ENCODE measurements at regions not wholly inside any gene's neighbourhood (a gene's known extent, or its start where the extent isn't known, plus 50 kb on each side); places are given as distances from the start of the nearest gene placed in this dataset.
"Not testable (repeated sequence)": the region's sequence is repeated elsewhere in the genome, so short reads cannot be mapped to it uniquely, and the experiment has no call there.

GRCh38 chr12:13436696-13437391 lies 240.3 kb downstream of the EMP1 start:
- no peak for DNase-seq (ENCODE audit: low read depth, low spot score)
- no peak overlapping the region for H3K4me3 ChIP-seq (ENCODE audit: low read length)

GRCh38 chr12:13436182-13436581 lies 239.7 kb downstream of the EMP1 start:
- no peak overlapping the region for H3K4me3 ChIP-seq (ENCODE audit: low read length)

GRCh38 chr12:13435235-13435933 lies 238.9 kb downstream of the EMP1 start:
- no peak for DNase-seq (ENCODE audit: low read depth, low spot score)
- H3K4me3 ChIP-seq (ENCODE audit: low read length) = no peak overlapping the region

More at GRCh38 chr12:13436182-13436581, 239.7 kb downstream of the EMP1 start:
- no peak for DNase-seq (ENCODE audit: low read depth, low spot score)

GRCh38 chr12:13433768-13434167 lies 237.2 kb downstream of the EMP1 start:
- DNase-seq (ENCODE audit: low read depth, low spot score) = no peak
- H3K4me3 ChIP-seq (ENCODE audit: low read length) = no peak overlapping the region

- H3K4me3 ChIP-seq (ENCODE audit: low read length) = no peak overlapping the region
- DNase-seq (ENCODE audit: low read depth, low spot score) = no peak
Observed at GRCh38 chr12:13431041-13431440, 234.5 kb downstream of the EMP1 start.

GRCh38 chr12:13428538-13429265 lies 232.2 kb downstream of the EMP1 start:
- no peak for DNase-seq (ENCODE audit: low read depth, low spot score)
- H3K4me3 ChIP-seq (ENCODE audit: low read length) = no peak overlapping the region

- no peak overlapping the region for H3K4me3 ChIP-seq (ENCODE audit: low read length)
- DNase-seq (ENCODE audit: low read depth, low spot score) = no peak
Observed at GRCh38 chr12:13425766-13426165, 229.2 kb downstream of the EMP1 start.

- no peak for DNase-seq (ENCODE audit: low read depth, low spot score)
- H3K4me3 ChIP-seq (ENCODE audit: low read length) = no peak overlapping the region
Observed at GRCh38 chr12:13422291-13422690, 225.8 kb downstream of the EMP1 start.

- no peak for DNase-seq (ENCODE audit: low read depth, low spot score)
- no peak overlapping the region for H3K4me3 ChIP-seq (ENCODE audit: low read length)
Observed at GRCh38 chr12:13417516-13417915, 221.0 kb downstream of the EMP1 start.

GRCh38 chr12:13411287-13411686 lies 214.8 kb downstream of the EMP1 start:
- no peak for DNase-seq (ENCODE audit: low read depth, low spot score)
- H3K4me3 ChIP-seq (ENCODE audit: low read length) = no peak overlapping the region

GRCh38 chr12:13405961-13406703 lies 209.6 kb downstream of the EMP1 start:
- H3K4me3 ChIP-seq (ENCODE audit: low read length) = no peak overlapping the region
- DNase-seq (ENCODE audit: low read depth, low spot score) = no peak

- no peak overlapping the region for H3K4me3 ChIP-seq (ENCODE audit: low read length)
- no peak for DNase-seq (ENCODE audit: low read depth, low spot score)
Observed at GRCh38 chr12:13404631-13405473, 208.3 kb downstream of the EMP1 start.

- no peak overlapping the region for H3K4me3 ChIP-seq (ENCODE audit: low read length)
- DNase-seq (ENCODE audit: low read depth, low spot score) = no peak
Observed at GRCh38 chr12:13404111-13404628, 207.6 kb downstream of the EMP1 start.

GRCh38 chr12:13391375-13391774 lies 194.8 kb downstream of the EMP1 start:
- H3K4me3 ChIP-seq (ENCODE audit: low read length); DNase-seq (ENCODE audit: low read depth, low spot score): not testable (repeated sequence)

- DNase-seq (ENCODE audit: low read depth, low spot score) = no peak
- H3K4me3 ChIP-seq (ENCODE audit: low read length) = no peak overlapping the region
Observed at GRCh38 chr12:13390918-13391317, 194.4 kb downstream of the EMP1 start.

- DNase-seq (ENCODE audit: low read depth, low spot score) = no peak
Observed at GRCh38 chr12:13390381-13390861, 193.9 kb downstream of the EMP1 start.

GRCh38 chr12:13387101-13387500 lies 190.6 kb downstream of the EMP1 start:
- no peak for DNase-seq (ENCODE audit: low read depth, low spot score)
- H3K4me3 ChIP-seq (ENCODE audit: low read length) = no peak overlapping the region

More at GRCh38 chr12:13390381-13390861, 193.9 kb downstream of the EMP1 start:
- H3K4me3 ChIP-seq (ENCODE audit: low read length) = no peak overlapping the region

GRCh38 chr12:13386323-13387039 lies 190.0 kb downstream of the EMP1 start:
- no peak overlapping the region for H3K4me3 ChIP-seq (ENCODE audit: low read length)
- no peak for DNase-seq (ENCODE audit: low read depth, low spot score)

Data from Jurkat, Clone E6-1 (cell line).